OCI-LY3 (cell line): ENCODE measurements at regions not wholly inside any gene's neighbourhood (a gene's known extent, or its start where the extent isn't known, plus 50 kb on each side); places are given as distances from the start of the nearest gene placed in this dataset.

ENCODE experiments used
- H2AFZ ChIP-seq: fragments of 200-600, 300-600 bp; shearing (Covaris generic); 2 replicates; pipeline ENCODE4 v1.6.0; 2014; ENCODE audit warnings: antibody characterized with exemption, low read depth, low read length
- H3K27ac ChIP-seq: fragments of 200-600, 300-600 bp; sonication (generic); 2 replicates; pipeline ENCODE4 v1.5.1; 2014; ENCODE audit warnings: mild to moderate bottlenecking, low read length, moderate library complexity, mixed read lengths
- H3K27me3 ChIP-seq: fragments of 200-600, 300-600 bp; sonication (generic); 2 replicates; pipeline ENCODE4 v1.6.1; 2014; ENCODE audit warnings: low read depth, low read length, mixed read lengths
- H3K36me3 ChIP-seq: fragments of 200-600, 300-600 bp; sonication (generic); replicated peaks from 2 replicates; pipeline ENCODE3; 2014; ENCODE audit warnings: low read depth, low read length, mixed read lengths
- H3K4me1 ChIP-seq: fragments of 300-600, 200-600 bp; sonication (generic); 2 replicates; pipeline ENCODE4 v1.6.1; 2014; ENCODE audit warnings: low read length, mixed read lengths
- H3K4me2 ChIP-seq: fragments of 200-600, 300-600 bp; sonication (generic); 2 replicates; pipeline ENCODE4 v1.6.1; 2014; ENCODE audit warnings: low read length, mixed read lengths
- H3K4me3 ChIP-seq: fragments of 300-600, 200-600 bp; sonication (generic); 2 replicates; pipeline ENCODE4 v1.5.1; 2014; ENCODE audit warnings: antibody characterized with exemption, mild to moderate bottlenecking, low read length, moderate library complexity
- H3K79me2 ChIP-seq: fragments of 300-600, 200-600 bp; shearing (Covaris generic); 2 replicates; pipeline ENCODE4 v1.6.1; 2014; ENCODE audit warnings: mild to moderate bottlenecking, low read length, mixed read lengths
- H3K9ac ChIP-seq: fragments of 300-600, 200-600 bp; shearing (Covaris generic); 2 replicates; pipeline ENCODE4 v1.6.0; 2014; ENCODE audit warnings: mild to moderate bottlenecking, low read length, moderate library complexity
- H3K9me3 ChIP-seq: fragments of 200-600, 300-600 bp; shearing (Covaris generic); 2 replicates; pipeline ENCODE4 v1.6.1; 2014; ENCODE audit warnings: low read length, mixed read lengths; ENCODE audit not compliant: insufficient read depth
- H4K20me1 ChIP-seq: fragments of 200-600, 300-600 bp; sonication (generic); 2 replicates; pipeline ENCODE4 v1.6.1; 2016; ENCODE audit warnings: low read length, mixed read lengths; ENCODE audit not compliant: insufficient read depth
- CTCF ChIP-seq: fragments of 200-600, 300-600 bp; sonication (generic); IDR thresholded peaks from 2 replicates; pipeline ENCODE4 v1.5.1; 2014; ENCODE audit warnings: antibody characterized with exemption, low read length, low read depth
- EZH2phosphoT487 ChIP-seq: fragments of 200-600 bp; shearing (Covaris generic); IDR thresholded peaks from 2 replicates; pipeline ENCODE4 v1.6.1; 2018; ENCODE audit warnings: antibody characterized with exemption, mixed run types, low read depth

DNA sequence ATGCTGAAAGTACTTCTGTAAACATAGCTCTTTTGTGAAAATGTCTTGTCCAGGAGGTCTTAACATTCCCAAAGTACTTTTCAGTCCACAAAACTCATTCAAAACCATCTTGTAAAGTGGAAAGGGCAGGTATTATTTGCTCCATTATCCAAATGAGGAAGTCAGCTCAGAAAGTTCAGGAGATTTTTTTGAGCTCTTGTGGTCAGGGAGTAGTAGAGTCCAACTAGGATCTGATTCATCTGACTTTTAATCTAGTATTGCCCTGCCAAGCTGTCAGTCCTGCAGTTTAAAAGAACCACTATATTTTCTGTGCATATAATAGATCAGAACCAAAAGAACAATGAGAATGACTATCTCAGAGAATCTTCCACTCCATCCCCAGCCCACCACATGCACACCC, 83.5 kb downstream of the FOXB1 start:
- H3K4me3 ChIP-seq, result no peak overlapping the region
- H3K9ac ChIP-seq, result no peak overlapping the region
- no peak for TF ChIP-seq EZH2phosphoT487
- TF ChIP-seq CTCF, result no peak
- H3K4me2 ChIP-seq, result no peak overlapping the region
- no peak overlapping the region for H3K27ac ChIP-seq
- H4K20me1 ChIP-seq, result no peaks in the 10 kb centered on the region
- peaks cover 66% of the 10 kb centered on the region for H3K4me1 ChIP-seq
- no peaks in the 10 kb centered on the region for H3K79me2 ChIP-seq
- no peaks in the 10 kb centered on the region for H3K36me3 ChIP-seq
- H3K27me3 ChIP-seq, result no peaks in the 10 kb centered on the region
- H2AFZ ChIP-seq, result no peak overlapping the region
- no peaks in the 10 kb centered on the region for H3K9me3 ChIP-seq

DNA sequence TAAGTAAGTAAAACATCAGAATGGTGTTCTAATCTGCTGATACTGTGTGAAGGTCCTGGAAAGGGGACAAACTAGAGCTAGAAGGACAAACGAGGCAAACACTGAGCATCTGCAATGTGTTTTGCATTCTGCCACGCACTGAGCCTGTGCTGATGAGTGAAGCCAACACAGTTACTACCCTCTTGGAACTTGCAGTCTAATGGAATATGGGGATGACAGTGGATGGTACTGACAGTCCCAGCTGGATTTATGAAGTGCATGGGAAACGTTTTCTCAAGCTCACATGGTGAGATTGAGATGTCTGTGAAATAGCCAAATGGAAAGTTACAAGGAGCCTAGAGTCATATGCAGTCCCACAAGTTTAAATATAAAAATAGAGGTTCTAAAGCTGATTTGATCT, 86.6 kb downstream of the FOXB1 start:
- no peaks in the 10 kb centered on the region for H3K27me3 ChIP-seq
- no peak overlapping the region for H3K4me3 ChIP-seq
- H3K4me2 ChIP-seq, result no peak overlapping the region
- H3K27ac ChIP-seq, result no peak overlapping the region
- no peaks in the 10 kb centered on the region for H3K36me3 ChIP-seq
- no peaks in the 10 kb centered on the region for H3K9me3 ChIP-seq
- H3K79me2 ChIP-seq, result no peaks in the 10 kb centered on the region
- H3K4me1 ChIP-seq, result peaks cover 42% of the 10 kb centered on the region
- no peaks in the 10 kb centered on the region for H4K20me1 ChIP-seq
- no peak overlapping the region for H2AFZ ChIP-seq
- no peak overlapping the region for H3K9ac ChIP-seq
- TF ChIP-seq EZH2phosphoT487 (no peak), CTCF (no peak)

DNA sequence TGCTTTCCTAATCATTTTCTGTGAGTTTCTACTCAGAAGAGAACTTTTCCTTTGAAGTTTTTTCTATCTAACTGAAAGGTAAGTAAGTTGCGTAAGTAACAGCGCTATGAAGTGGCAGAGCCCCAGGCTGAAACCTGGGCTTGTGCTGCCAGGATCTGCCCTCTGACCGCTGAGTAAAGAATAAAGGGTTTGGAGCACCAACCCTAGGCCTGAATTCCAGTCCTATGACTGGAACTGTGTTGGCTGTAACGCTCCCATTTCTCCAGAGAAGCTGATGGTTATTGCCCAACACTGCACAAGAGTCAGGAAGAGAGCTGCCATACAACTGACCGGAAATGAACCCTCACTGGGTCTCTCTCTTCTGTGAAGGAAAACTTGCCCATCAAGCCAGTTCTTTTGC, 87.0 kb downstream of the FOXB1 start:
- Histone ChIP-seq H3K27me3 (no peaks in the 10 kb centered on the region), H2AFZ (no peak overlapping the region)

DNA sequence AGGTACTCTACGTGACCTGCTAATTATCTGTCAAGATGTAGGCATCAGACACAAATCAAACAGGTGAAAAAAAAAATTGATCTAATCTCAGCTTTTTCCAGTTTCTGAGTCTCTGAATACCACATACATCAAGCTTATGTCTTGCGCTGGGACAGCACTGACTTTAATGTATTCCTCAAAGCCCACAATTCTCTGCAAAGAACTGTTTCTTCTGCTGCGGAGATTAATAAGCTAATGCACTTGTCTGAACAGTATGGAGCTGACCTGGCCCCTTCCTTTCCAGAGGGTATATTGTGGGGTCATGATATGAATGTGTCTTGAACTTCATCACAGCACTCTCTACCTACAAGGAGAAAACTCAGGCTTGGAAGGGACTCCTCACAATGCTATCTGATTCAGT, 87.8 kb downstream of the FOXB1 start:
- Histone ChIP-seq H3K4me1 (peaks cover 30% of the 10 kb centered on the region), H3K9ac (no peak overlapping the region), H3K9me3 (no peaks in the 10 kb centered on the region), H3K27me3 (no peaks in the 10 kb centered on the region), H3K4me3 (no peak overlapping the region), H3K79me2 (no peaks in the 10 kb centered on the region), H4K20me1 (no peaks in the 10 kb centered on the region), H3K4me2 (no peak overlapping the region), H2AFZ (no peak overlapping the region), H3K36me3 (no peaks in the 10 kb centered on the region), H3K27ac (no peak overlapping the region)
- TF ChIP-seq EZH2phosphoT487 (no peak), CTCF (no peak)

More for the DNA sequence above, 87.0 kb downstream of the FOXB1 start:
- Histone ChIP-seq H3K4me2 (no peak overlapping the region), H3K9ac (no peak overlapping the region), H3K4me3 (no peak overlapping the region), H4K20me1 (no peaks in the 10 kb centered on the region), H3K4me1 (peaks cover 37% of the 10 kb centered on the region), H3K27ac (no peak overlapping the region), H3K79me2 (no peaks in the 10 kb centered on the region), H3K36me3 (no peaks in the 10 kb centered on the region), H3K9me3 (no peaks in the 10 kb centered on the region)
- TF ChIP-seq EZH2phosphoT487, result no peak
- no peak for TF ChIP-seq CTCF
